CD8-positive, alpha-beta memory T cell (primary cell): ENCODE measurements at regions not wholly inside any gene's neighbourhood (a gene's known extent, or its start where the extent isn't known, plus 50 kb on each side); places are given as distances from the start of the nearest gene placed in this dataset.

Source experiments
- CTCF ChIA-PET: fragments of 350-600 bp; sonication (Branson Sonifier 250); formaldehyde crosslinking; loops from one replicate; lab custom pipeline; 2021; ENCODE audit warnings: antibody characterized with exemption; lab: Charles Lee
- POLR2A ChIA-PET: fragments of 350-600 bp; sonication (Branson Sonifier 250); formaldehyde crosslinking; loops from one replicate; lab custom pipeline; 2021; ENCODE audit warnings: antibody characterized with exemption; lab: Charles Lee
- DNase-seq, 5 donors: peaks; one replicate each; pipeline versions ENCODE4 v3.0.0 to v3.0.0-alpha.2; 2020 to 2022; ENCODE audit warnings: mixed read lengths in 1 of 5
- H3K27ac ChIP-seq: one replicate; pipeline ENCODE4 v1.7.0; 2013; ENCODE audit warnings: low read depth, mild to moderate bottlenecking, low read length, moderate library complexity
- H3K27me3 ChIP-seq: 2 replicates; pipeline ENCODE4 v1.7.0; 2013; ENCODE audit warnings: low read length, mild to moderate bottlenecking; ENCODE audit not compliant: insufficient read depth, poor library complexity, severe bottlenecking
- H3K36me3 ChIP-seq: 2 replicates; pipeline ENCODE4 v1.7.0; 2013; ENCODE audit warnings: mild to moderate bottlenecking, low read length, moderate library complexity; ENCODE audit not compliant: insufficient read depth
- H3K4me1 ChIP-seq: 2 replicates; pipeline ENCODE4 v1.7.0; 2013; ENCODE audit warnings: mild to moderate bottlenecking, low read length, moderate library complexity; ENCODE audit not compliant: insufficient read depth
- H3K4me3 ChIP-seq: 2 replicates; pipeline ENCODE4 v1.7.0; 2013; ENCODE audit warnings: mild to moderate bottlenecking, low read length
- H3K9me3 ChIP-seq: 2 replicates; pipeline ENCODE4 v1.7.0; 2013; ENCODE audit warnings: mild to moderate bottlenecking, low read length
- H3K27ac Mint-ChIP-seq, 8 donors: one replicate each; pipeline ENCODE4 v1.8.0; 2020 to 2021; ENCODE audit warnings: mixed read lengths in 8 of 8, mild to moderate bottlenecking in 6 of 8, inconsistent platforms in 3 of 8, moderate library complexity in 3 of 8
- H3K27me3 Mint-ChIP-seq, 2 donors: one replicate each; pipeline ENCODE4 v1.8.0; 2020 to 2021; ENCODE audit warnings: mixed read lengths in 2 of 2, mild to moderate bottlenecking in 1 of 2, moderate library complexity in 1 of 2
- H3K36me3 Mint-ChIP-seq, 3 donors: one replicate each; pipeline ENCODE4 v1.8.0; 2020 to 2021; ENCODE audit warnings: mixed read lengths in 3 of 3, inconsistent platforms in 1 of 3, mild to moderate bottlenecking in 1 of 3
- H3K4me1 Mint-ChIP-seq, 3 donors: one replicate each; pipeline ENCODE4 v1.8.0; 2020 to 2021; ENCODE audit warnings: mixed read lengths in 3 of 3, inconsistent platforms in 1 of 3, mild to moderate bottlenecking in 1 of 3
- H3K4me3 Mint-ChIP-seq, 7 donors: one replicate each; pipeline ENCODE4 v1.8.0; 2020 to 2021; ENCODE audit warnings: mixed read lengths in 7 of 7, mild to moderate bottlenecking in 6 of 7, moderate library complexity in 4 of 7, inconsistent platforms in 2 of 7
- H3K9me3 Mint-ChIP-seq, 5 donors: one replicate each; pipeline ENCODE4 v1.8.0; 2020 to 2022; ENCODE audit warnings: mixed read lengths in 5 of 5, mild to moderate bottlenecking in 3 of 5, moderate library complexity in 2 of 5, inconsistent platforms in 1 of 5

DNA sequence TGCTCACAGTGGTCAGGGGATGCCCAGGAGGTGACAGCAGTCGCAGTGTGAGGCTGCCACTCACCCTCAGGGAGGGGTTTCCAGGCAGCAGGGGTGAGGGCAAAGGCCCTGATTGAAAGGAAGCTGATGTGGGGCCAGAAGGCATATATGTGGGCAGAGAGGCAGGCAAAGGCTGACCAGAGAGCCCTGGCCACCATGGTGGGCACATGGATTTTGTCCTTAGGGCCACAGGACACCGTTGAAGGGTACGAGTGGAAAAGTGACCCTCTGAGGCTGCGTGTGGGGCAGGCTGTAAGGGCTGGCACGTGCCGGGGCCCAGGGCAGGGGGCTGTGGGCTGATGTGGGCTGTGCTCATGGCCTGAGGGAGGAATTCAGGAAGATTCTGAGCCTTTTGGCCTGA lies 57.5 kb upstream of the ZNF32 start:
- no peak for DNase-seq
- CTCF ChIA-PET = no interaction called here
- H3K36me3 ChIP-seq = no peaks in the 10 kb centered on the region
- H3K27ac ChIP-seq = no peak overlapping the region
- H3K27me3 ChIP-seq = no peaks in the 10 kb centered on the region
- no peaks in the 10 kb centered on the region for H3K36me3 Mint-ChIP-seq
- peaks cover 0 to 2% (median 0%) of the 10 kb centered on the region in 5 donors for H3K9me3 Mint-ChIP-seq
- H3K4me1 ChIP-seq = no peaks in the 10 kb centered on the region
- H3K4me3 Mint-ChIP-seq = no peak overlapping the region
- H3K27ac Mint-ChIP-seq = no peak overlapping the region
- H3K4me1 Mint-ChIP-seq = no peaks in the 10 kb centered on the region
- POLR2A ChIA-PET = no interaction called here
- no peaks in the 10 kb centered on the region for H3K9me3 ChIP-seq
- H3K27me3 Mint-ChIP-seq = peaks cover 0 to 1% of the 10 kb centered on the region in 2 donors
- H3K4me3 ChIP-seq = no peak overlapping the region

DNA sequence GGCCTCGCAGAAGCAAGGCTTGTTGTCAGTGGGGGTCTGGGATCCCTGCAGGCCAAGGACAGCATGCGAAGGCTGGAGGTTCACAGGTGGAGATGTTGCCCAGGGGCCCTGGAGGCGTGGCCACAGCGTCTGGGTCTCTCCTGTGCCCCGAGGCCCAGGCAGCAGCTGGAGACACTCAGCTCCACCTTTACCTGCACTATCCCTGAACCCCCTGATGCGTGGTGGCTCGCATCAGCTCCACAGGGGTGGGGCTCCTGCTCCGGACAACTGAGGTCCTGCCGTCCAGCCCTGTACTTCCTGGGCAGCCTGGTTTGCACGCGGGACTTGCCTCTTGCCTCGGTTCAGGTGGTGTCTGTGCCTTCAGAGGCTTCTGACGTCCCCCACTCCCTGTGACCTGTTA lies 54.6 kb upstream of the ZNF32 start:
- no peak overlapping the region for H3K4me3 Mint-ChIP-seq
- no peaks in the 10 kb centered on the region for H3K27me3 ChIP-seq
- no peak overlapping the region for H3K4me3 ChIP-seq
- no peak for DNase-seq
- peaks cover 0 to 6% of the 10 kb centered on the region in 2 donors for H3K27me3 Mint-ChIP-seq
- no peak overlapping the region for H3K27ac ChIP-seq
- no peaks in the 10 kb centered on the region for H3K4me1 Mint-ChIP-seq
- H3K9me3 Mint-ChIP-seq = peaks cover 0 to 2% (median 0%) of the 10 kb centered on the region in 5 donors
- no peaks in the 10 kb centered on the region for H3K36me3 ChIP-seq
- H3K4me1 ChIP-seq = no peaks in the 10 kb centered on the region
- H3K27ac Mint-ChIP-seq = no peak overlapping the region
- ChIA-PET POLR2A (no interaction called here), CTCF (no interaction called here)
- H3K9me3 ChIP-seq = no peaks in the 10 kb centered on the region
- H3K36me3 Mint-ChIP-seq = no peaks in the 10 kb centered on the region

DNA sequence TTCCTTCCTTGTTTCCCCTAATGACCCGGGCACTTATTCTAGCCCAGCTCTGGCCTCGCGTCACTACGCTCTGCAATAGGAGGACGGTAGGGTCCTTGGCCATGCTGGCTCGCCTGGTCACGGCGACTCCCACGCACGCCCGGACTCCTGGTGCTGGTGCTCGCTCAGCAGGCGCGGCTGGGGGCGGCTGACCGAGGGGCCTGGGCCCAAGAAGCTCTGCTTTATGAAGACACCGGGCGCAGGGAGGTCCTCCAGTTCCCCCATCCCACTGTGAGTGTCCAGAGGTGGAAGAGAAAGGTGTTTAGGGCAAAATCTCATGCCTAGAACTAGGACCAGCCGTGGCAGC lies 54.2 kb upstream of the ZNF32 start:
- Histone ChIP-seq H3K4me3 (no peak overlapping the region), H3K9me3 (no peaks in the 10 kb centered on the region), H3K36me3 (no peaks in the 10 kb centered on the region), H3K27me3 (no peaks in the 10 kb centered on the region), H3K27ac (no peak overlapping the region), H3K4me1 (no peaks in the 10 kb centered on the region)
- peaks cover 0 to 6% of the 10 kb centered on the region in 2 donors for H3K27me3 Mint-ChIP-seq
- H3K36me3 Mint-ChIP-seq = no peaks in the 10 kb centered on the region
- no peak for DNase-seq
- H3K27ac Mint-ChIP-seq = no peak overlapping the region
- ChIA-PET POLR2A (no interaction called here), CTCF (no interaction called here)
- no peak overlapping the region for H3K4me3 Mint-ChIP-seq
- H3K4me1 Mint-ChIP-seq = no peaks in the 10 kb centered on the region
- peaks cover 0 to 2% (median 0%) of the 10 kb centered on the region in 5 donors for H3K9me3 Mint-ChIP-seq

DNA sequence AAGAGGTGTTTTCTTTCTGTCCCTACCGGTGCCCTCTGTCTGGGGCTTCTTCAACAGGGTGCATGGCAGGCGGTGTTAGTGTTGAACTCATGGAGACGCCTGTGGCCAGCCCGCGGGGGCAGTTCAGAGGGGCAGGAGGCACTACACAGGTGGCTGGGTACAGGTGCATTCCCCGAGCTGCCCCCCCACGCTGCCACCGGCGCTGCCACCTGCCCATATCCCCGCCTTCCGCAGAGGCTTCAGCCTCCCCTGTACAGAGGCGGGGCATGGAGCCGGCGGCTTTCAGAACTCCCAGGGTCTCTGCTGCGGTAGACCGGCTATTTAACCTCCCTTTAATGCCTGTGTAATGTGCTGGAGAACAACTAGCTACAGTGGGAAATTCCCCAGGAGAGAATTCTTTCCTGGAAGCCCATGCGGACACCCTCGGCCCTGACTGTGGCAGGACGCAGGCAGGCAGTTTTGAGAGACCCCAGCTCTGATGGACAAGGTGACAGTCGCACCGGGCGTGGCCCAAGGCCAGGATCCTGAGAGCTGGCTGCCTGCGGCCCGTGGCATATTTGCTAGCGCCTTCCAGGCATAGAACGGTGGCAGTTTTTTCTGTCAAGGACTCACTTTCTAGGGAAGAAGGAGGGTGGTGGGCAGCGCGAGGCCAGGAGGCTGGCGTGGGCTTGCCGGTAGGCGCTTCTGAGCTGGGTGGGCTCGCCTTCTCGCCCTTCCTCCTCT lies 53.7 kb upstream of the ZNF32 start:
- Histone ChIP-seq H3K27ac (no peak overlapping the region), H3K4me3 (no peak overlapping the region), H3K36me3 (no peaks in the 10 kb centered on the region), H3K27me3 (no peaks in the 10 kb centered on the region), H3K9me3 (no peaks in the 10 kb centered on the region), H3K4me1 (no peaks in the 10 kb centered on the region)
- Mint-ChIP-seq H3K4me3 (no peak overlapping the region), H3K9me3 (peaks cover 0 to 2% (median 0%) of the 10 kb centered on the region in 5 donors), H3K4me1 (no peaks in the 10 kb centered on the region), H3K27me3 (peaks cover 0 to 6% of the 10 kb centered on the region in 2 donors), H3K36me3 (no peaks in the 10 kb centered on the region), H3K27ac (no peak overlapping the region)
- no peak for DNase-seq
- CTCF ChIA-PET = no interaction called here
- POLR2A ChIA-PET = no interaction called here

GRCh38 chr10:43701295-43701694 lies 52.6 kb upstream of the ZNF32 start:
- H3K36me3 Mint-ChIP-seq = no peaks in the 10 kb centered on the region
- Histone ChIP-seq H3K27ac (no peak overlapping the region), H3K9me3 (no peaks in the 10 kb centered on the region), H3K36me3 (no peaks in the 10 kb centered on the region), H3K27me3 (no peaks in the 10 kb centered on the region), H3K4me1 (no peaks in the 10 kb centered on the region), H3K4me3 (no peak overlapping the region)
- H3K4me3 Mint-ChIP-seq = no peak overlapping the region
- DNase-seq = no peak
- no peaks in the 10 kb centered on the region for H3K4me1 Mint-ChIP-seq
- ChIA-PET POLR2A (no interaction called here), CTCF (no interaction called here)
- H3K27me3 Mint-ChIP-seq = peaks cover 0 to 6% of the 10 kb centered on the region in 2 donors
- no peak overlapping the region for H3K27ac Mint-ChIP-seq
- no peaks in the 10 kb centered on the region for H3K9me3 Mint-ChIP-seq

GRCh38 chr10:43700306-43700705 lies 51.6 kb upstream of the ZNF32 start:
- CTCF ChIA-PET = interaction anchor here (1.4 kb wide), 1 partner anchor 11 kb away, joined by 4 read pairs; no protein-coding TSS in a partner anchor
- Histone ChIP-seq H3K4me1 (no peaks in the 10 kb centered on the region), H3K36me3 (no peaks in the 10 kb centered on the region), H3K4me3 (no peak overlapping the region), H3K27me3 (no peaks in the 10 kb centered on the region), H3K27ac (no peak overlapping the region), H3K9me3 (no peaks in the 10 kb centered on the region)
- H3K4me1 Mint-ChIP-seq = no peaks in the 10 kb centered on the region
- no peak for DNase-seq
- no peak overlapping the region for H3K4me3 Mint-ChIP-seq
- no peaks in the 10 kb centered on the region for H3K36me3 Mint-ChIP-seq
- no peak overlapping the region for H3K27ac Mint-ChIP-seq
- H3K27me3 Mint-ChIP-seq = peaks cover 0 to 6% of the 10 kb centered on the region in 2 donors
- no peaks in the 10 kb centered on the region for H3K9me3 Mint-ChIP-seq
- POLR2A ChIA-PET = no interaction called here

- peaks cover 0 to 10% of the 10 kb centered on the region in 2 donors for H3K27me3 Mint-ChIP-seq
- H3K4me3 Mint-ChIP-seq = no peak overlapping the region
- H3K4me1 Mint-ChIP-seq = no peaks in the 10 kb centered on the region
- Histone ChIP-seq H3K4me3 (no peak overlapping the region), H3K27me3 (no peaks in the 10 kb centered on the region), H3K9me3 (no peaks in the 10 kb centered on the region), H3K4me1 (no peaks in the 10 kb centered on the region), H3K27ac (no peak overlapping the region), H3K36me3 (no peaks in the 10 kb centered on the region)
- CTCF ChIA-PET = interaction anchor here (1.4 kb wide), 1 partner anchor 10 kb away, joined by 4 read pairs; no protein-coding TSS in a partner anchor
- no peaks in the 10 kb centered on the region for H3K36me3 Mint-ChIP-seq
- POLR2A ChIA-PET = no interaction called here
- no peaks in the 10 kb centered on the region for H3K9me3 Mint-ChIP-seq
- H3K27ac Mint-ChIP-seq = no peak overlapping the region
- no peak for DNase-seq
Observed at GRCh38 chr10:43699516-43699915, 50.8 kb upstream of the ZNF32 start.
